ENCODE measurements at regions not wholly inside any gene's neighbourhood (a gene's known extent, or its start where the extent isn't known, plus 50 kb on each side); places are given as distances from the start of the nearest gene placed in this dataset.
A peak's percentile ranks its signal among the peaks of the same experiment; 100 is the strongest.

- Histone ChIP-seq H2BK120ac (ENCODE audit: low read depth, low read length) (no peak overlapping the region), H3K4me1 (ENCODE audit: control insufficient read depth in 2 of 2, insufficient read depth in 1 of 2, low read depth in 1 of 2, low read length in 2 of 2) (peaks cover 0 to 6% of the 10 kb centered on the region in 2 donors), H2AFZ (ENCODE audit: low read length) (peak overlapping the region; percentile 37), H2BK15ac (ENCODE audit: low read length) (no peak overlapping the region), H3K79me1 (ENCODE audit: low read depth, low read length) (no peaks in the 10 kb centered on the region), H3K23ac (ENCODE audit: low read depth, low read length, poor library complexity) (no peak overlapping the region), H3K27me3 (ENCODE audit: control insufficient read depth in 3 of 3, insufficient read depth in 3 of 3, low read depth in 1 of 3, low read length in 3 of 3) (peaks cover 16 to 62% (median 61%) of the 10 kb centered on the region in 3 experiments), H3K14ac (ENCODE audit: low read length) (no peak overlapping the region), H4K8ac (ENCODE audit: low read depth, low read length) (no peak overlapping the region), H2BK12ac (ENCODE audit: low read length) (no peak overlapping the region), H3K27ac (replicated peaks; ENCODE audit: low read length) (no peak overlapping the region), H4K91ac (ENCODE audit: low read depth, low read length, poor library complexity) (no peak overlapping the region), H3K36me3 (replicated peaks in 1 of 2; ENCODE audit: control insufficient read depth in 2 of 2, insufficient read depth in 2 of 2, low read length in 2 of 2) (no peaks in the 10 kb centered on the region), H3K4me2 (ENCODE audit: insufficient read depth, low read length, poor library complexity, severe bottlenecking) (peak overlapping the region; percentile 98), H3K4ac (ENCODE audit: low read length) (no peak overlapping the region), H2AK5ac (ENCODE audit: low read depth, low read length) (no peak overlapping the region), H3K9me3 (replicated peaks in 1 of 2; ENCODE audit: control insufficient read depth in 2 of 2, insufficient read depth in 1 of 2, low read depth in 1 of 2, low read length in 2 of 2) (no peaks in the 10 kb centered on the region), H3K18ac (ENCODE audit: low read length) (no peak overlapping the region), H3K9ac (ENCODE audit: low read depth, low read length, poor library complexity) (no peak overlapping the region), H2BK5ac (ENCODE audit: low read length) (no peak overlapping the region), H3K4me3 (ENCODE audit: low read length in 2 of 2) (no peak overlapping the region)
- no peak for DNase-seq (ENCODE audit: low spot score)
- WGBS, 2 donors (ENCODE audit: extremely low coverage in 2 of 2, insufficient read length in 2 of 2, insufficient replicate concordance in 1 of 2), result no CpG with 5 or more reads among the region's 36 CpGs
These were observed 257.0 kb downstream of the OTUD1 start for GRCh38 chr10:23695825-23696420.

GRCh38 chr10:23696476-23696875 lies 257.6 kb downstream of the OTUD1 start:
- Histone ChIP-seq H2BK120ac (ENCODE audit: low read depth, low read length) (no peak overlapping the region), H3K9ac (ENCODE audit: low read depth, low read length, poor library complexity) (no peak overlapping the region), H3K4me2 (ENCODE audit: insufficient read depth, low read length, poor library complexity, severe bottlenecking) (no peak overlapping the region), H2BK12ac (ENCODE audit: low read length) (no peak overlapping the region), H3K4me3 (ENCODE audit: low read length in 2 of 2) (no peak overlapping the region), H2AFZ (ENCODE audit: low read length) (no peak overlapping the region), H3K14ac (ENCODE audit: low read length) (no peak overlapping the region), H3K23ac (ENCODE audit: low read depth, low read length, poor library complexity) (no peak overlapping the region), H4K8ac (ENCODE audit: low read depth, low read length) (no peak overlapping the region), H3K36me3 (replicated peaks in 1 of 2; ENCODE audit: control insufficient read depth in 2 of 2, insufficient read depth in 2 of 2, low read length in 2 of 2) (no peaks in the 10 kb centered on the region), H2AK5ac (ENCODE audit: low read depth, low read length) (no peak overlapping the region), H3K27me3 (ENCODE audit: control insufficient read depth in 3 of 3, insufficient read depth in 3 of 3, low read depth in 1 of 3, low read length in 3 of 3) (peaks cover 16 to 62% (median 59%) of the 10 kb centered on the region in 3 experiments), H3K9me3 (replicated peaks in 1 of 2; ENCODE audit: control insufficient read depth in 2 of 2, insufficient read depth in 1 of 2, low read depth in 1 of 2, low read length in 2 of 2) (no peaks in the 10 kb centered on the region), H4K91ac (ENCODE audit: low read depth, low read length, poor library complexity) (no peak overlapping the region), H3K27ac (replicated peaks; ENCODE audit: low read length) (no peak overlapping the region), H2BK15ac (ENCODE audit: low read length) (no peak overlapping the region), H2BK5ac (ENCODE audit: low read length) (no peak overlapping the region), H3K79me1 (ENCODE audit: low read depth, low read length) (no peaks in the 10 kb centered on the region), H3K18ac (ENCODE audit: low read length) (no peak overlapping the region), H3K4ac (ENCODE audit: low read length) (no peak overlapping the region), H3K4me1 (ENCODE audit: control insufficient read depth in 2 of 2, insufficient read depth in 1 of 2, low read depth in 1 of 2, low read length in 2 of 2) (peaks cover 0 to 6% of the 10 kb centered on the region in 2 donors)
- DNase-seq (ENCODE audit: low spot score), result no peak
- no CpG with 5 or more reads among the region's 3 CpGs for WGBS, 2 donors (ENCODE audit: extremely low coverage in 2 of 2, insufficient read length in 2 of 2, insufficient replicate concordance in 1 of 2)

DNA sequence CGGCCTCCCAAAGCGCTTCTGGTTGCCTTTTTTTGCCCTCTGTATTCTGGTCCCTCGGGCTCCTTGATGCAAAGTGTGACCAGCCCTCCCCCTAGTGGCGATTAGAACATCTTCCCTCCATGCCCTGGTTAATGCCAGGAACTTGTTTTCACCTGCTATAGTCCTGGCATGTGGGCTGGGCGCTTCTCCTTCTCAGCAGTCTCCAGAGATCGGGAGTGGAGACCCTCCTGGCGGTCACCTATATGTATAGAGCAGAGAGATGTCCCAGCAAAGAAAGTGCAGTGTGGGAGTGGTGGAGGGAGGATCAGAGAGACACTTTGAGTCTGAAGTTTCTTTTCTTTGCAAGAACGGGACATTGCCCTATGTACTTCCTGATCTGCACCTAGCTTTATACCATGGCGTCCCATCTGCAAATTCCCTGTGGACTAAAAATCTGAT lies 264.1 kb downstream of the OTUD1 start:
- no peak overlapping the region for H3K9ac ChIP-seq (ENCODE audit: low read depth, low read length, poor library complexity)
- no peaks in the 10 kb centered on the region for H3K9me3 ChIP-seq (replicated peaks in 1 of 2; ENCODE audit: control insufficient read depth in 2 of 2, insufficient read depth in 1 of 2, low read depth in 1 of 2, low read length in 2 of 2)
- no peaks in the 10 kb centered on the region for H3K36me3 ChIP-seq (replicated peaks in 1 of 2; ENCODE audit: control insufficient read depth in 2 of 2, insufficient read depth in 2 of 2, low read length in 2 of 2)
- H3K4me1 ChIP-seq (ENCODE audit: control insufficient read depth in 2 of 2, insufficient read depth in 1 of 2, low read depth in 1 of 2, low read length in 2 of 2), result no peaks in the 10 kb centered on the region
- H3K4me3 ChIP-seq (ENCODE audit: low read length in 2 of 2), result no peak overlapping the region
- WGBS, 2 donors (ENCODE audit: extremely low coverage in 2 of 2, insufficient read length in 2 of 2, insufficient replicate concordance in 1 of 2), result no CpG with 5 or more reads among the region's 9 CpGs
- H4K91ac ChIP-seq (ENCODE audit: low read depth, low read length, poor library complexity), result no peak overlapping the region
- no peak overlapping the region for H2BK15ac ChIP-seq (ENCODE audit: low read length)
- no peak overlapping the region for H3K23ac ChIP-seq (ENCODE audit: low read depth, low read length, poor library complexity)
- H2BK12ac ChIP-seq (ENCODE audit: low read length), result no peak overlapping the region
- no peak overlapping the region for H3K18ac ChIP-seq (ENCODE audit: low read length)
- H3K4me2 ChIP-seq (ENCODE audit: insufficient read depth, low read length, poor library complexity, severe bottlenecking), result no peak overlapping the region
- H3K14ac ChIP-seq (ENCODE audit: low read length), result no peak overlapping the region
- H3K27ac ChIP-seq (replicated peaks; ENCODE audit: low read length), result no peak overlapping the region
- H2AFZ ChIP-seq (ENCODE audit: low read length), result peak overlapping the region; percentile 43
- no peak overlapping the region for H2AK5ac ChIP-seq (ENCODE audit: low read depth, low read length)
- no peak overlapping the region for H4K8ac ChIP-seq (ENCODE audit: low read depth, low read length)
- no peaks in the 10 kb centered on the region for H3K79me1 ChIP-seq (ENCODE audit: low read depth, low read length)
- peak; percentile 67 for DNase-seq (ENCODE audit: low spot score)
- H2BK5ac ChIP-seq (ENCODE audit: low read length), result no peak overlapping the region
- no peak overlapping the region for H2BK120ac ChIP-seq (ENCODE audit: low read depth, low read length)
- peaks cover 0 to 8% (median 5%) of the 10 kb centered on the region in 3 experiments for H3K27me3 ChIP-seq (ENCODE audit: control insufficient read depth in 3 of 3, insufficient read depth in 3 of 3, low read depth in 1 of 3, low read length in 3 of 3)
- no peak overlapping the region for H3K4ac ChIP-seq (ENCODE audit: low read length)

- Histone ChIP-seq H3K23ac (ENCODE audit: low read depth, low read length, poor library complexity) (no peak overlapping the region), H3K9ac (ENCODE audit: low read depth, low read length, poor library complexity) (no peak overlapping the region)
- no peak for DNase-seq (ENCODE audit: low spot score)
These were observed 276.5 kb downstream of the OTUD1 start for GRCh38 chr10:23715363-23715762.

More at GRCh38 chr10:23715363-23715762, 276.5 kb downstream of the OTUD1 start:
- Histone ChIP-seq H3K27me3 (ENCODE audit: control insufficient read depth in 3 of 3, insufficient read depth in 3 of 3, low read depth in 1 of 3, low read length in 3 of 3) (no peaks in the 10 kb centered on the region), H2BK120ac (ENCODE audit: low read depth, low read length) (no peak overlapping the region), H3K4me1 (ENCODE audit: control insufficient read depth in 2 of 2, insufficient read depth in 1 of 2, low read depth in 1 of 2, low read length in 2 of 2) (no peaks in the 10 kb centered on the region), H3K4me3 (ENCODE audit: low read length in 2 of 2) (no peak overlapping the region), H2AK5ac (ENCODE audit: low read depth, low read length) (no peak overlapping the region), H4K91ac (ENCODE audit: low read depth, low read length, poor library complexity) (no peak overlapping the region), H3K14ac (ENCODE audit: low read length) (no peak overlapping the region), H3K4ac (ENCODE audit: low read length) (no peak overlapping the region), H3K36me3 (replicated peaks in 1 of 2; ENCODE audit: control insufficient read depth in 2 of 2, insufficient read depth in 2 of 2, low read length in 2 of 2) (no peaks in the 10 kb centered on the region), H3K4me2 (ENCODE audit: insufficient read depth, low read length, poor library complexity, severe bottlenecking) (no peak overlapping the region), H4K8ac (ENCODE audit: low read depth, low read length) (no peak overlapping the region), H2BK15ac (ENCODE audit: low read length) (no peak overlapping the region), H2AFZ (ENCODE audit: low read length) (no peak overlapping the region), H3K9me3 (replicated peaks in 1 of 2; ENCODE audit: control insufficient read depth in 2 of 2, insufficient read depth in 1 of 2, low read depth in 1 of 2, low read length in 2 of 2) (no peaks in the 10 kb centered on the region), H3K27ac (replicated peaks; ENCODE audit: low read length) (no peak overlapping the region), H2BK12ac (ENCODE audit: low read length) (no peak overlapping the region), H3K79me1 (ENCODE audit: low read depth, low read length) (no peaks in the 10 kb centered on the region), H3K18ac (ENCODE audit: low read length) (no peak overlapping the region), H2BK5ac (ENCODE audit: low read length) (no peak overlapping the region)
- no CpG with 5 or more reads among the region's 1 CpG for WGBS, 2 donors (ENCODE audit: extremely low coverage in 2 of 2, insufficient read length in 2 of 2, insufficient replicate concordance in 1 of 2)
